Esophagus muscularis mucosa (tissue), 4 donors: ENCODE measurements at regions not wholly inside any gene's neighbourhood (a gene's known extent, or its start where the extent isn't known, plus 50 kb on each side); places are given as distances from the start of the nearest gene placed in this dataset.

Source experiments
- DNase-seq: peaks from one replicate; pipeline ENCODE4 v3.0.0-alpha.2; 2017; ENCODE audit errors: extremely low spot score
- H3K27ac ChIP-seq, 4 donors: fragments of 200-600 bp; sonication (generic); replicated peaks in 1 of 4; 1 replicate in 3 of 4; 2 replicates in 1 of 4; pipeline ENCODE4 v1.5.1; 2016 to 2019; ENCODE audit warnings: mild to moderate bottlenecking in 1 of 4
- H3K27me3 ChIP-seq, 4 donors: fragments of 200-600 bp; sonication (generic); one replicate each; pipeline versions ENCODE4 v1.5.1 to v1.6.0; 2016 to 2019
- H3K36me3 ChIP-seq, 4 donors: fragments of 200-600 bp; sonication (generic); one replicate each; pipeline ENCODE4 v1.5.1; 2016 to 2019
- H3K4me1 ChIP-seq, 4 donors: fragments of 200-600 bp; sonication (generic); one replicate each; pipeline ENCODE4 v1.5.1; 2016 to 2019
- H3K4me3 ChIP-seq, 4 donors: fragments of 200-600 bp; sonication (generic); 1 replicate in 2 of 4; 2 replicates in 2 of 4; pipeline ENCODE4 v1.5.1; 2016 to 2019; ENCODE audit warnings: mild to moderate bottlenecking in 4 of 4, moderate library complexity in 1 of 4
- H3K9me3 ChIP-seq, 4 donors: fragments of 200-600 bp; sonication (generic); 1 replicate in 3 of 4; 2 replicates in 1 of 4; pipeline ENCODE4 v1.5.1; 2016 to 2019
- CTCF ChIP-seq, 3 experiments: fragments of 200-600 bp in 2 of 3; fragments of 450-650 bp in 1 of 3; sonication (generic) in 2 of 3; IDR thresholded peaks; one replicate each; pipeline ENCODE4 v1.5.1; 2017 to 2019; ENCODE audit warnings: antibody characterized with exemption in 3 of 3, mild to moderate bottlenecking in 2 of 3, moderate library complexity in 1 of 3
- EP300 ChIP-seq: sonication (generic); formaldehyde crosslinking; IDR thresholded peaks from one replicate; pipeline ENCODE4 v1.6.1; 2017; ENCODE audit warnings: antibody characterized with exemption
- POLR2A ChIP-seq: fragments of 450-650 bp; IDR thresholded peaks from one replicate; pipeline ENCODE4 v1.6.1; 2017; ENCODE audit warnings: antibody characterized with exemption, moderate library complexity, mild to moderate bottlenecking, low read depth
- POLR2AphosphoS5 ChIP-seq, 2 donors: sonication (generic); formaldehyde crosslinking; IDR thresholded peaks; one replicate each; pipeline ENCODE4 v1.6.1; 2017; ENCODE audit warnings: antibody characterized with exemption in 2 of 2
- WGBS: methylation state at CpG from one replicate; pipeline ENCODE4 v1.1.5; 2018; 5-methylcytosine and 5-hydroxymethylcytosine counted together
- intact Hi-C: fragments of 100-400 bp; cut with DNase I; formaldehyde crosslinking; loops from one replicate; pipeline ENCODE4 v1.15.1; 2023

- H3K4me1 ChIP-seq: no peaks in the 10 kb centered on the region
- TF ChIP-seq POLR2AphosphoS5 (IDR thresholded peaks at IDR 0.05) (no peak), POLR2A (no peak), CTCF (IDR thresholded peaks at IDR 0.05) (no peak)
- WGBS: 80% methylated on average over 2 of the region's 2 CpGs
- intact Hi-C loops: no loop called here
- no peak for DNase-seq
- no peak overlapping the region for H3K4me3 ChIP-seq
- H3K27me3 ChIP-seq: no peaks in the 10 kb centered on the region
- no peaks in the 10 kb centered on the region for H3K36me3 ChIP-seq
- H3K27ac ChIP-seq: no peak overlapping the region
- H3K9me3 ChIP-seq: peaks cover 0 to 7% (median 0%) of the 10 kb centered on the region in 4 donors
Observed at GRCh38 chr5:18202164-18202563, 567.9 kb downstream of the TAF11L14 start.

GRCh38 chr5:18203296-18203695 lies 569.0 kb downstream of the TAF11L14 start:
- H3K4me3 ChIP-seq: no peak overlapping the region
- H3K9me3 ChIP-seq: no peaks in the 10 kb centered on the region
- 28% methylated on average over 1 of the region's 1 CpG for WGBS
- DNase-seq: no peak
- H3K27me3 ChIP-seq: no peaks in the 10 kb centered on the region
- no peak overlapping the region for H3K27ac ChIP-seq
- H3K4me1 ChIP-seq: no peaks in the 10 kb centered on the region
- intact Hi-C loops: no loop called here
- TF ChIP-seq POLR2A: no peak
- TF ChIP-seq POLR2AphosphoS5 (IDR thresholded peaks at IDR 0.05): no peak
- TF ChIP-seq EP300: no peak
- no peak for TF ChIP-seq CTCF (IDR thresholded peaks at IDR 0.05)
- no peaks in the 10 kb centered on the region for H3K36me3 ChIP-seq

- Histone ChIP-seq H3K4me1 (no peaks in the 10 kb centered on the region), H3K9me3 (no peaks in the 10 kb centered on the region), H3K4me3 (no peak overlapping the region), H3K27me3 (no peaks in the 10 kb centered on the region), H3K27ac (no peak overlapping the region), H3K36me3 (no peaks in the 10 kb centered on the region)
- 73% methylated on average over 4 of the region's 4 CpGs for WGBS
- intact Hi-C loops: no loop called here
- no peak for DNase-seq
- TF ChIP-seq CTCF (IDR thresholded peaks at IDR 0.05) (no peak), EP300 (no peak), POLR2A (no peak), POLR2AphosphoS5 (IDR thresholded peaks at IDR 0.05) (no peak)
Observed at GRCh38 chr5:18213666-18214065, 579.4 kb downstream of the TAF11L14 start.

GRCh38 chr5:18216016-18216415 lies 581.8 kb downstream of the TAF11L14 start:
- DNase-seq: no peak
- Histone ChIP-seq H3K36me3 (no peaks in the 10 kb centered on the region), H3K27ac (no peak overlapping the region), H3K27me3 (no peaks in the 10 kb centered on the region), H3K4me1 (no peaks in the 10 kb centered on the region), H3K4me3 (no peak overlapping the region), H3K9me3 (no peaks in the 10 kb centered on the region)
- no peak for TF ChIP-seq POLR2AphosphoS5 (IDR thresholded peaks at IDR 0.05)
- TF ChIP-seq EP300: no peak
- TF ChIP-seq CTCF (IDR thresholded peaks at IDR 0.05): no peak
- no peak for TF ChIP-seq POLR2A
- WGBS: 57% methylated on average over 1 of the region's 1 CpG
- intact Hi-C loops: no loop called here

- intact Hi-C loops: no loop called here
- WGBS: 64% methylated on average over 3 of the region's 3 CpGs
- DNase-seq: no peak
Observed at GRCh38 chr5:18216729-18217128, 582.5 kb downstream of the TAF11L14 start.

More at GRCh38 chr5:18216729-18217128, 582.5 kb downstream of the TAF11L14 start:
- Histone ChIP-seq H3K27ac (no peak overlapping the region), H3K9me3 (no peaks in the 10 kb centered on the region), H3K4me3 (no peak overlapping the region), H3K4me1 (no peaks in the 10 kb centered on the region), H3K36me3 (no peaks in the 10 kb centered on the region), H3K27me3 (no peaks in the 10 kb centered on the region)
- no peak for TF ChIP-seq POLR2A
- TF ChIP-seq CTCF (IDR thresholded peaks at IDR 0.05): no peak
